ENCODE measurements at regions not wholly inside any gene's neighbourhood (a gene's known extent, or its start where the extent isn't known, plus 50 kb on each side); places are given as distances from the start of the nearest gene placed in this dataset.
A peak's percentile ranks its signal among the peaks of the same experiment; 100 is the strongest.

DNA sequence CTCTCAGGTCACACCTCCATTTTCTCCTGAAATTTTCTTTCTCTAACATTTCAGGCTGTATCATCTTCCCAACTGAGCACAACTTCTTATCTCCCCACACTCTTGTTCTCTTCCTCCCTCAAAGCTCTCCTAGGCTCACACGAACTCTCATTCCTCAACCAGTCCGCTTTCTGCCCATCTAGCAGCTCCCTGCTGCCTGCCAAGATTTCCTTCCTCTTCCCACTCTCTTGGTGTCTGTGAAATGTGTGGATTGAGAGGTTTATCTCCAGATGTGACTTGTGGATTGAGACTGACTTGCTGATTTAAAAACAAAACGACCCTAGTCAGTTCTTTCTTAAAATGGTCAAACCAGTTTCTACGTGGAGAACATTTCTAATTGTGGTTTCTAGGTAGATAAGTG, 106.3 kb downstream of the MTNR1B start:
- no peak for DNase-seq (ENCODE audit: low spot score)

GRCh38 chr11:93080146-93080759, 110.8 kb downstream of the MTNR1B start:
- DNase-seq (ENCODE audit: low spot score), result no peak

DNA sequence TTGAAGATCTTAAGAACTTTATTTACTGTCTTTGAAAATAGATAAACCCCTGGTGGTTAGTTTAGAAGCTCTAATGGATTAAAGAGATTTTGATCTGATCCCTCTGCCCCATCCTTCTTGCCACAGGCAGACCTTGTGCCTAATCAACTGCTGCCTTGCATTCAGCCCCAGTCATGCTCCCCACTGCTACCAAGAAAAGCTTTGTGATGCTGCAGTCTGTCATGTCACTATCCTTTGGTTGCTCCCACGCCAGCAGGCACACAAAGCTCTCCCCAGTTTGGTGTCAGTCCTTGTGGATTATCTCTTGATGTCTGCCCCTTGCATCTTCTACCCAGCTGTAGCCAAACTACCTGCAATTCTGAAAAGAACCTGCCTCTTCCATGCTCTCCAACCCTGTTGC, 112.2 kb downstream of the MTNR1B start:
- no peak for DNase-seq (ENCODE audit: low spot score)

DNA sequence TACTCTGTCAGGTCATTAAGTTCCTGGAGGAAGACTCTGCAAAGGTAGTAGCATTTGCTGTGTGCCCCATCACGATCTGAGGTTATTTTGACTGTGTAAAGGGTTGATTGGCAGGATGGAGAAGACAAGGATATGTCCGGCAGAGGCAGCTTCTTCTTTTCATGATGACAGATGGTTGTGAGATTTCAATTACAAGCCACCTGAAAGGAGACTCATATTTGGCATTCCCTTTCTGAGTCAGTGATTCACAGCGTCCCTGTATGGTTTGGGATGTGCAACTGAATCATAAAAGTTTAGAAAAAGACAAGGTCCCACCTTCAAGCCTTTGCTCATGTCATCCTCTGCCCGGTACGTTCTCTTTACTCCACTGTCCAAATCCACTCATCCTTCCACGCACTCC, 113.4 kb downstream of the MTNR1B start:
- DNase-seq (ENCODE audit: low spot score), result no peak

DNA sequence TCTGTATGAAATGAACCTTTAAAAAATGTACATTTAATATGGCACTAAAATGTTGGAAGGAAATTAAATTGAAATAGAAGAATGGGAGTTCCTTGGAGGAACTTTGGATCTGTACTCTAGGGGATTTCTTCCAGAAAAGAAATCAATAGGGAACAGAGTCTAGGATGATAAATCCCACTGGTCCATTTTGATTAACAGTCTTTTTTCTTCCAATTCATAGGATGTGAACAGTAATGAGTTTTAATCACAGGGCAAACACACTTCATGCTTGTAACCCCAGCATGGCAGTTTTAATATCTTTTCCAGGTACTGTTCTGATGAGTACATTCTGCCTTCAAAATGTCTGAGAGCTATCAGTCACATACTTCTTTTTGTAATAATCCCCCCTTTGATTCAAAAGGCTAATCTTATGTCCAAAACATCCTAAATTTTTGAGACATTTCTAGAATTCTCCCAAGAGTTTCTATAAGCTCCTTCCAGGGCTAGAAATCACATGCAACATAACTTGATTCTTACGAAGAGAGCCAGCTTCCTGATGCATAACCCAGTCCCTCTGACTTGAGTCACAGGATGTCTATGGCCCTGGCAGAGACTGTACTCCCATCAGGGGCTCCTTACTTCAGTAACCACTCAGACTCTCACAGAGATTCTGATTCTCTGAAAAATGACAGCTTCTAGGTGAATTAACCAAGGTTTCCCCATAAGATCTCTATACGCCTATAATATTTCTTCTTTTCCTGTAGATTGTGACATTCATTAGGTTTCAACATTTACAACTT, 112.9 kb downstream of the SLC36A4 start:
- DNase-seq (ENCODE audit: low spot score), result peak; percentile 25

- DNase-seq (ENCODE audit: low spot score), result peak; percentile 76
These were observed 108.2 kb downstream of the SLC36A4 start for GRCh38 chr11:93089474-93090102.

All from globus pallidus (tissue), 1 donor.